H9 (cell line): ENCODE measurements at regions not wholly inside any gene's neighbourhood (a gene's known extent, or its start where the extent isn't known, plus 50 kb on each side); places are given as distances from the start of the nearest gene placed in this dataset.

Experiments used
- DNase-seq: peaks from one replicate; pipeline ENCODE4 v3.0.0-alpha.2; 2017
- H2AFZ ChIP-seq: one replicate; pipeline ENCODE4 v1.6.1; 2013; ENCODE audit warnings: mild to moderate bottlenecking, low read length, control low read depth, moderate library complexity
- H2AK5ac ChIP-seq: 2 replicates; pipeline ENCODE4 v1.6.1; 2013; ENCODE audit warnings: low read length, control low read depth, mixed read lengths; ENCODE audit not compliant: insufficient read length
- H2BK120ac ChIP-seq: one replicate; pipeline ENCODE4 v1.6.1; 2013; ENCODE audit warnings: low read depth, mild to moderate bottlenecking, low read length, control low read depth, inconsistent platforms; ENCODE audit not compliant: poor library complexity, severe bottlenecking
- H2BK12ac ChIP-seq: 2 replicates; pipeline ENCODE4 v1.6.1; 2013; ENCODE audit warnings: low read length, control low read depth, mixed read lengths, low read depth; ENCODE audit not compliant: insufficient read length
- H2BK15ac ChIP-seq: 2 replicates; pipeline ENCODE4 v1.6.1; 2013; ENCODE audit warnings: low read depth, low read length, control low read depth
- H2BK20ac ChIP-seq: one replicate; pipeline ENCODE4 v1.6.1; 2013; ENCODE audit warnings: low read depth, mild to moderate bottlenecking, low read length, control low read depth, inconsistent platforms; ENCODE audit not compliant: poor library complexity, severe bottlenecking
- H2BK5ac ChIP-seq: 2 replicates; pipeline ENCODE4 v1.6.1; 2013; ENCODE audit warnings: low read length, control low read depth, mixed read lengths; ENCODE audit not compliant: insufficient read length
- H3K14ac ChIP-seq: 2 replicates; pipeline ENCODE4 v1.6.1; 2013; ENCODE audit warnings: low read length, control low read depth; ENCODE audit not compliant: insufficient read depth
- H3K18ac ChIP-seq: 2 replicates; pipeline ENCODE4 v1.6.1; 2013; ENCODE audit warnings: low read depth, mild to moderate bottlenecking, mixed read lengths, low read length, control low read depth; ENCODE audit not compliant: insufficient read length
- H3K23ac ChIP-seq: 2 replicates; pipeline ENCODE4 v1.6.1; 2013; ENCODE audit warnings: low read length, control low read depth, mixed read lengths, low read depth; ENCODE audit not compliant: insufficient read length
- H3K23me2 ChIP-seq: 2 replicates; pipeline ENCODE4 v1.6.1; 2013; ENCODE audit warnings: low read depth, mild to moderate bottlenecking, mixed read lengths, low read length, control low read depth; ENCODE audit not compliant: insufficient read length, poor library complexity, severe bottlenecking
- H3K27ac ChIP-seq: 2 replicates; pipeline ENCODE4 v1.5.1; 2013; ENCODE audit warnings: low read length, control low read depth, mixed read lengths, low read depth; ENCODE audit not compliant: insufficient read length
- H3K27me3 ChIP-seq: 2 replicates; pipeline ENCODE4 v1.6.1; 2013; ENCODE audit warnings: low read length, control low read depth, inconsistent platforms; ENCODE audit not compliant: insufficient read depth
- H3K4ac ChIP-seq: 2 replicates; pipeline ENCODE4 v1.6.1; 2013; ENCODE audit warnings: low read depth, mild to moderate bottlenecking, control low read depth, inconsistent platforms, low read length, moderate library complexity
- H3K4me1 ChIP-seq: 2 replicates; pipeline ENCODE4 v1.6.1; 2013; ENCODE audit warnings: low read length, control low read depth, inconsistent platforms; ENCODE audit not compliant: insufficient read depth
- H3K4me2 ChIP-seq: 2 replicates; pipeline ENCODE4 v1.6.1; 2013; ENCODE audit warnings: low read length, control low read depth, mixed read lengths; ENCODE audit not compliant: insufficient read length, insufficient read depth
- H3K56ac ChIP-seq: 2 replicates; pipeline ENCODE4 v1.6.1; 2013; ENCODE audit warnings: low read depth, mild to moderate bottlenecking, mixed read lengths, low read length, control low read depth; ENCODE audit not compliant: insufficient read length
- H3K79me1 ChIP-seq: 2 replicates; pipeline ENCODE4 v1.6.1; 2013; ENCODE audit warnings: low read depth, mild to moderate bottlenecking, moderate library complexity, low read length, control low read depth, inconsistent platforms; ENCODE audit not compliant: insufficient read depth, poor library complexity, severe bottlenecking
- H3K79me2 ChIP-seq: 2 replicates; pipeline ENCODE4 v1.6.1; 2013; ENCODE audit warnings: low read length, control low read depth, inconsistent platforms; ENCODE audit not compliant: insufficient read depth
- H3K9ac ChIP-seq: 2 replicates; pipeline ENCODE4 v1.6.1; 2013; ENCODE audit warnings: low read length, control low read depth, mixed read lengths; ENCODE audit not compliant: insufficient read length; ENCODE audit errors: extremely low read depth
- H3K9me3 ChIP-seq: one replicate; pipeline ENCODE4 v1.6.1; 2013; ENCODE audit warnings: low read depth, low read length, inconsistent platforms; ENCODE audit not compliant: control insufficient read depth
- H3T11ph ChIP-seq: one replicate; pipeline ENCODE4 v1.6.1; 2013; ENCODE audit warnings: mild to moderate bottlenecking, low read length, control low read depth, inconsistent platforms
- H4K20me1 ChIP-seq: one replicate; pipeline ENCODE4 v1.6.1; 2013; ENCODE audit not compliant: control insufficient read depth, insufficient read length, insufficient read depth
- H4K5ac ChIP-seq: 2 replicates; pipeline ENCODE4 v1.6.1; 2013; ENCODE audit warnings: low read depth, mild to moderate bottlenecking, mixed read lengths, low read length, control low read depth; ENCODE audit not compliant: insufficient read length
- H4K8ac ChIP-seq: replicated peaks from 2 replicates; pipeline ENCODE4 v1.6.1; 2013; ENCODE audit warnings: low read length, control low read depth, mixed read lengths, low read depth; ENCODE audit not compliant: insufficient read length
- H4K91ac ChIP-seq: 2 replicates; pipeline ENCODE4 v1.6.1; 2013; ENCODE audit warnings: low read depth, mild to moderate bottlenecking, moderate library complexity, mixed read lengths, low read length, control low read depth; ENCODE audit not compliant: insufficient read length
- H3K27ac Mint-ChIP-seq, 3 experiments: 2 replicates in 2 of 3; 3 replicates in 1 of 3; pipeline ENCODE4 v1.8.0; 2020 to 2021; ENCODE audit warnings: mixed read lengths in 3 of 3, mild to moderate bottlenecking in 1 of 3, moderate library complexity in 1 of 3
- H3K27me3 Mint-ChIP-seq: 2 replicates; pipeline ENCODE4 v1.8.0; 2021; ENCODE audit warnings: low read depth, mild to moderate bottlenecking, moderate library complexity, mixed read lengths
- H3K36me3 Mint-ChIP-seq, 3 experiments: 2 replicates in 2 of 3; 3 replicates in 1 of 3; pipeline ENCODE4 v1.8.0; 2020 to 2021; ENCODE audit warnings: low read depth in 3 of 3, mixed read lengths in 3 of 3; ENCODE audit not compliant: insufficient read depth in 1 of 3
- H3K4me1 Mint-ChIP-seq, 2 experiments: 2 replicates each; pipeline ENCODE4 v1.8.0; 2020; ENCODE audit warnings: mixed read lengths in 2 of 2
- H3K4me3 Mint-ChIP-seq, 2 experiments: 2 replicates in 1 of 2; 3 replicates in 1 of 2; pipeline ENCODE4 v1.8.0; 2020 to 2021; ENCODE audit warnings: mild to moderate bottlenecking in 2 of 2, mixed read lengths in 2 of 2, moderate library complexity in 1 of 2
- H3K9me3 Mint-ChIP-seq, 2 experiments: 2 replicates in 1 of 2; 3 replicates in 1 of 2; pipeline ENCODE4 v1.8.0; 2020; ENCODE audit warnings: mild to moderate bottlenecking in 2 of 2, mixed read lengths in 2 of 2, moderate library complexity in 1 of 2
- CTCF ChIP-seq: fragments of 200-600 bp; sonication (generic); conservative IDR thresholded peaks from 3 replicates; pipeline ENCODE4 v1.8.0; 2021; ENCODE audit warnings: antibody characterized with exemption, mild to moderate bottlenecking
- WGBS: extraction: QIAGEN DNeasy Blood & Tissue Kit; methylation state at CpG from one replicate; pipeline ENCODE4 v1.1.7; 2013; ENCODE audit warnings: missing lambda C conversion rate, low lambda C conversion rate, mixed read lengths; ENCODE audit not compliant: insufficient read length; ENCODE audit errors: extremely low coverage; 5-methylcytosine and 5-hydroxymethylcytosine counted together

DNA sequence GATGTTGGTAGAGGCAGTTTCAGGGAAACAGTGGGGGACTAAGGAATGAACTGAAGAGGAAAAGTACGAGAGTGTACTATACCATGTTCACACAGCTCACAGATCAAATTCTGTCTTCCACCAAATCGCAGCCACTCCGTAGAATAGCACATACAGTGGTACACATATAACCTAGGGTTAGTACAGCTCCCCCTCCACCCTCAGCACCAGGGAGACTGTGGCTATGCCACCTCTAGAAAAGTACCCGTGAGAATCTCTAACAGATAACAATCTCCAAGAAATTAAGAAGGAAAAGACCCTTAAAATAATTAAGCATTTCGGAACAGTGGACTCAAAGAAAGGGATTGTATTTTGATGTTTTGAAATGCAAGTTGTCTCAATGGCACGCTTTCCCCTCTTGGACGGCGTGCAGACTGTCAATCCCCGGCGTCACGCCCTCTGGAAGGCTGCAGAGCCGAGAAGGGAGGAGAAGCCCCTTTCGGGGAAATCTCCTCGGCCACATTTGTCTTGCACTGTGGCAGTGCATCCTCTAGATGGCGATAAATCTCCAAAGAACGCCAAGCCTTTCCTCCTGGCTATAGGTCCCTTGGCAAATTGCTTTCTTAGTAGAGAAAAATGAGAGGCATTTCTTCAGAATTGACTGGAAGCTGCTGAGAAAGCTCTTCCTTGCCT is 345.0 kb downstream of the REEP3 start:
- no peak overlapping the region for H3K4ac ChIP-seq
- no peaks in the 10 kb centered on the region for H3K9me3 ChIP-seq
- H3K14ac ChIP-seq = no peak overlapping the region
- no peak overlapping the region for H2BK15ac ChIP-seq
- H4K5ac ChIP-seq = no peak overlapping the region
- H3K9me3 Mint-ChIP-seq = no peaks in the 10 kb centered on the region
- peak overlapping the region; percentile 93 for H2AFZ ChIP-seq
- H4K91ac ChIP-seq = no peak overlapping the region
- H3K27me3 Mint-ChIP-seq = peaks cover 9% of the 10 kb centered on the region
- no peak overlapping the region for H3K9ac ChIP-seq
- H3K79me1 ChIP-seq = no peaks in the 10 kb centered on the region
- H3K27ac ChIP-seq = no peak overlapping the region
- H4K20me1 ChIP-seq = no peaks in the 10 kb centered on the region
- H3K27me3 ChIP-seq = no peaks in the 10 kb centered on the region
- no peak overlapping the region for H2BK120ac ChIP-seq
- H2BK5ac ChIP-seq = no peak overlapping the region
- H3K4me3 Mint-ChIP-seq = peak overlapping the region; percentile 59 to 71
- no peak overlapping the region for H2BK20ac ChIP-seq
- H2AK5ac ChIP-seq = no peak overlapping the region
- no peak overlapping the region for H2BK12ac ChIP-seq
- no peaks in the 10 kb centered on the region for H3K79me2 ChIP-seq
- peaks cover 14 to 16% of the 10 kb centered on the region in 2 experiments for H3K4me1 Mint-ChIP-seq
- no peaks in the 10 kb centered on the region for H3K23me2 ChIP-seq
- H3K56ac ChIP-seq = no peak overlapping the region
- H3K36me3 Mint-ChIP-seq = no peaks in the 10 kb centered on the region
- peak; percentile 92 for TF ChIP-seq CTCF
- H3K23ac ChIP-seq = no peak overlapping the region
- H3K27ac Mint-ChIP-seq = no peak overlapping the region
- H3K4me1 ChIP-seq = no peaks in the 10 kb centered on the region
- H4K8ac ChIP-seq = no peak overlapping the region
- no CpG with 5 or more reads among the region's 16 CpGs for WGBS
- no peak overlapping the region for H3K18ac ChIP-seq
- H3T11ph ChIP-seq = no peak overlapping the region
- H3K4me2 ChIP-seq = peak overlapping the region; percentile 67
- DNase-seq = peak; percentile 87
